GM12878 (cell line): ENCODE measurements at regions not wholly inside any gene's neighbourhood (a gene's known extent, or its start where the extent isn't known, plus 50 kb on each side); places are given as distances from the start of the nearest gene placed in this dataset.

ENCODE experiments used
- ATF7 ChIP-seq: fragments of 450-650 bp; IDR thresholded peaks from 2 replicates; pipeline ENCODE4 v1.6.1; 2016; ENCODE audit warnings: low read depth, mild to moderate bottlenecking
- CHD1 ChIP-seq: IDR thresholded peaks from 2 replicates; pipeline ENCODE4 v1.6.1; 2012; ENCODE audit warnings: low read depth, low read length, improper control_type of control experiment
- CREM ChIP-seq: IDR thresholded peaks from 2 replicates; pipeline ENCODE4 v1.6.1; 2014; ENCODE audit warnings: antibody characterized with exemption, low read depth
- EP300 ChIP-seq, 2 experiments: fragments of 150-350 bp in 1 of 2; IDR thresholded peaks; 2 replicates each; pipeline ENCODE4 v1.6.1; 2011 to 2012; ENCODE audit warnings: low read depth in 2 of 2, low read length in 2 of 2, borderline replicate concordance in 1 of 2, improper control_type of control experiment in 1 of 2, inconsistent platforms in 1 of 2; ENCODE audit not compliant: control insufficient read depth in 1 of 2
- IKZF1 ChIP-seq: fragments of 450-650 bp; conservative IDR thresholded peaks from 2 replicates; pipeline ENCODE4 v1.6.1; 2017; ENCODE audit warnings: antibody characterized with exemption, mild to moderate bottlenecking
- POLR2AphosphoS5 ChIP-seq: IDR thresholded peaks from 2 replicates; pipeline ENCODE4 v1.6.1; 2011; ENCODE audit warnings: mild to moderate bottlenecking, low read length, inconsistent platforms
- REST ChIP-seq: IDR thresholded peaks from 2 replicates; pipeline ENCODE4 v1.6.1; 2012; ENCODE audit warnings: mild to moderate bottlenecking, low read depth, low read length
- STAT3 ChIP-seq: IDR thresholded peaks from 2 replicates; pipeline ENCODE4 v1.6.1; 2011; ENCODE audit warnings: low read depth, low read length, improper control_type of control experiment
- ZBTB11 ChIP-seq: fragments of 450-650 bp; formaldehyde crosslinking; IDR thresholded peaks from 2 replicates; pipeline ENCODE4 v1.5.0; 2022; ENCODE audit warnings: mild to moderate bottlenecking, missing genetic modification characterization
- ZNF622 ChIP-seq: fragments of 450-650 bp; IDR thresholded peaks from 2 replicates; pipeline ENCODE4 v1.6.1; 2017; ENCODE audit warnings: mild to moderate bottlenecking, inconsistent platforms
- TF ChIP-seq, protein P1 (sequence below), 3 experiments: IDR thresholded peaks in 2 of 3; conservative IDR thresholded peaks in 1 of 3; 2 replicates each; pipeline ENCODE4 v1.5.1; 2011; ENCODE audit warnings: low read depth in 3 of 3, low read length in 3 of 3, mild to moderate bottlenecking in 3 of 3, control low read depth in 2 of 3, moderate library complexity in 2 of 3, inconsistent platforms in 1 of 3, mixed read lengths in 1 of 3; ENCODE audit not compliant: control insufficient read depth in 2 of 3, insufficient read depth in 1 of 3; ENCODE audit errors: extremely low read depth in 1 of 3

- TF ChIP-seq REST: no peak
- TF ChIP-seq, protein P1, sequence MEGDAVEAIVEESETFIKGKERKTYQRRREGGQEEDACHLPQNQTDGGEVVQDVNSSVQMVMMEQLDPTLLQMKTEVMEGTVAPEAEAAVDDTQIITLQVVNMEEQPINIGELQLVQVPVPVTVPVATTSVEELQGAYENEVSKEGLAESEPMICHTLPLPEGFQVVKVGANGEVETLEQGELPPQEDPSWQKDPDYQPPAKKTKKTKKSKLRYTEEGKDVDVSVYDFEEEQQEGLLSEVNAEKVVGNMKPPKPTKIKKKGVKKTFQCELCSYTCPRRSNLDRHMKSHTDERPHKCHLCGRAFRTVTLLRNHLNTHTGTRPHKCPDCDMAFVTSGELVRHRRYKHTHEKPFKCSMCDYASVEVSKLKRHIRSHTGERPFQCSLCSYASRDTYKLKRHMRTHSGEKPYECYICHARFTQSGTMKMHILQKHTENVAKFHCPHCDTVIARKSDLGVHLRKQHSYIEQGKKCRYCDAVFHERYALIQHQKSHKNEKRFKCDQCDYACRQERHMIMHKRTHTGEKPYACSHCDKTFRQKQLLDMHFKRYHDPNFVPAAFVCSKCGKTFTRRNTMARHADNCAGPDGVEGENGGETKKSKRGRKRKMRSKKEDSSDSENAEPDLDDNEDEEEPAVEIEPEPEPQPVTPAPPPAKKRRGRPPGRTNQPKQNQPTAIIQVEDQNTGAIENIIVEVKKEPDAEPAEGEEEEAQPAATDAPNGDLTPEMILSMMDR (IDR thresholded peaks at IDR 0.05 in 2 of 3, conservative IDR thresholded peaks at IDR 0.05 in 1 of 3; ENCODE audit: control insufficient read depth in 2 of 3, extremely low read depth in 1 of 3, insufficient read depth in 1 of 3, low read depth in 3 of 3, low read length in 3 of 3): no peak
- no peak for TF ChIP-seq EP300 (IDR thresholded peaks at IDR 0.05; ENCODE audit: borderline replicate concordance in 1 of 2, control insufficient read depth in 1 of 2, low read depth in 2 of 2, low read length in 2 of 2)
- TF ChIP-seq CHD1: no peak
- TF ChIP-seq IKZF1: no peak
- no peak for TF ChIP-seq ZNF622
- TF ChIP-seq CREM: no peak
- no peak for TF ChIP-seq POLR2AphosphoS5
- TF ChIP-seq ATF7: no peak
- no peak for TF ChIP-seq ZBTB11 (CRISPR knock-in tag)
- no peak for TF ChIP-seq STAT3
Observed at GRCh38 chr2:188922191-188922590, 52.0 kb upstream of the COL3A1 start.
